ENCODE measurements at regions not wholly inside any gene's neighbourhood (a gene's known extent, or its start where the extent isn't known, plus 50 kb on each side); places are given as distances from the start of the nearest gene placed in this dataset.

GRCh38 chr15:53189860-53190259 lies 399.7 kb upstream of the ONECUT1 start:
- no peak for TF ChIP-seq POLR2AphosphoS5 (IDR thresholded peaks at IDR 0.05; ENCODE audit: insufficient read depth in 1 of 2, low read depth in 1 of 2)
- TF ChIP-seq CTCF (IDR thresholded peaks at IDR 0.05) = no peak
- no peak for TF ChIP-seq POLR2A (IDR thresholded peaks at IDR 0.05)

Data from vagina (tissue), 2 donors.